NCI-H2196 (cell line): ENCODE measurements at regions not wholly inside any gene's neighbourhood (a gene's known extent, or its start where the extent isn't known, plus 50 kb on each side); places are given as distances from the start of the nearest gene placed in this dataset.

Source experiments
- DNase-seq: peaks from one replicate; lab custom pipeline; 2025; ENCODE audit not compliant: unreplicated experiment; lab: John Stamatoyannopoulos, UW

- DNase-seq: no peak
Measured at GRCh38 chr4:130419211-130419975, 1323.4 kb downstream of the C4orf33 start.

- no peak for DNase-seq
Measured at GRCh38 chr4:130422261-130422660, 1326.3 kb downstream of the C4orf33 start.

GRCh38 chr4:130424211-130424610 is 1328.3 kb downstream of the C4orf33 start:
- DNase-seq: no peak

GRCh38 chr4:130432289-130432688 is 1336.3 kb downstream of the C4orf33 start:
- DNase-seq: no peak

- no peak for DNase-seq
Measured at GRCh38 chr4:130449741-130450140, 1353.8 kb downstream of the C4orf33 start.

DNA sequence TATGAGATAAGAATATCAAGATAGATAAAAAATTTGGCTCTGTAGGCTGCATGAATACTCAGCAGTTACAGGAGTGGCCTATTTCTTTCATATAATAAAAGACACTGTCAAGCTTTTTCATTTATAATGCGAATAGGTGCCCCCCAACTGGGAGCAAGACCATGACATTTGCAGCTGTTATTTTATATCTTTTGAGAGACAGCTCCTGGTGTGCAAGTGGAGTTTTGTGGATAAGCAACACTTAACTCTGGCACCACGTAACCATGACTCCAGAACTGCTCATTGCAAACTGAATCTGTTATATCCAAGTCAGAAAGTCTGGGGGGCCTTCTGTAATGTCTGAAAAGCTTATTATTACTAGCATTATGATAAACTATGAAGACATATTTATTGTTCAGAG is 1372.4 kb downstream of the C4orf33 start:
- DNase-seq: no peak

DNA sequence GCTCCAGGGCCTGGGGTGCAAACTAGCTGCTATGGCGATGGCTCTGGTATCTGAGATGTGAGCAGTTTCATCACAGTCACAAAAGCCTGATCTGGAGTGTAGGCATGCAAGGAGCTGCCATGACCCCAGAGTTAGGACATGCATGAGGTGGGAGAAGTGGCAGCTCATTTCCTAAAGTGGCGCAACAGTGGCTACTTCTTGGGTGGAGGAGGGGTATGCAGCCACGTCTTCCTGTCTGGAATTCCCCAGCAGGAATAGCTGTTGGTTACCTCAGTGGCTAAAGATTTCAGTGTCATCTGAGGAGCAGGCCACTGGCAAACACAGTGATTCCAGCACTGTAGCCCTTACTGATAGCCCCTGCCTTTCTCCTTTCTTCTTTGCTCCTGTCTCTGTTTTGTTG is 1382.5 kb downstream of the C4orf33 start:
- DNase-seq: no peak

GRCh38 chr4:130479020-130479419 is 1383.1 kb downstream of the C4orf33 start:
- DNase-seq: no peak

- no peak for DNase-seq
Measured at GRCh38 chr4:130479674-130480073, 1383.7 kb downstream of the C4orf33 start.

DNA sequence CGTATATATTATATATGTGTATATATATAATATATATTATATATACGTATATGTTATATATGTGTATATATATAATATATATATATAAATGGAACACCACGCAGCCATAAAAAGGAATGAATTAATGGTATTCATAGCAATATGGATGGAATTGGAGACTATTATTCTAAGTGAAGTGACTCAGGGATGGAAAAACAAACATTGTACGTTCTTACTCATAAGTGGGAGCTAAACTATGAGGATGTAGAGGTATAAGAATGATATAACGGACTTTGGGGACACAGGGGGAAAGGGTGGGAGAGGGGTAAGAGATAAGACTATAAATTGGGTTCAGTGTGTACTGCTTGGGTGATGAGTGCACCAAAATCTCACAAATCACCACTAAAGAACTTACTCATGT is 1388.9 kb downstream of the C4orf33 start:
- DNase-seq: no peak

GRCh38 chr4:130485371-130485770 is 1389.4 kb downstream of the C4orf33 start:
- DNase-seq: no peak

- DNase-seq: no peak
Measured at GRCh38 chr4:130486186-130486585, 1390.2 kb downstream of the C4orf33 start.

GRCh38 chr4:130486841-130487240 is 1390.9 kb downstream of the C4orf33 start:
- no peak for DNase-seq

DNA sequence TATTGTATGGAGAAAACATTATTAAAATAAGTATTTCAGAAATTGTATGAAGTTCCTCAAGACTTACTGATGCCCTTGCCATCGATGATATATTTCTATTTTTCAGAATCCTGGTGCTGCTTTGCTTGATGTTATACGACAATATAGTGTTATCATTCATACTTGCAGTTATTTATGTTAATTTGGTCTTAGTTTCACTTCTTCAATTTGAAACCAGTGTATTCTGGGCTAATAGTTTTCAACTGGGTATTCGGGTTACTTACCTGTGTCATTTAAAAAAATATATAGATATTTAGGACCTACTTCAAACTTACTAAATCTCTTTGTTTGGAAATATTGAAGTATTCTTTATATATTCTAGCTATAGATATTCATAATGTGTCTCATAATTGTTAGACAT is 1414.7 kb downstream of the C4orf33 start:
- no peak for DNase-seq

GRCh38 chr4:130511776-130512175 is 1415.8 kb downstream of the C4orf33 start:
- no peak for DNase-seq

DNA sequence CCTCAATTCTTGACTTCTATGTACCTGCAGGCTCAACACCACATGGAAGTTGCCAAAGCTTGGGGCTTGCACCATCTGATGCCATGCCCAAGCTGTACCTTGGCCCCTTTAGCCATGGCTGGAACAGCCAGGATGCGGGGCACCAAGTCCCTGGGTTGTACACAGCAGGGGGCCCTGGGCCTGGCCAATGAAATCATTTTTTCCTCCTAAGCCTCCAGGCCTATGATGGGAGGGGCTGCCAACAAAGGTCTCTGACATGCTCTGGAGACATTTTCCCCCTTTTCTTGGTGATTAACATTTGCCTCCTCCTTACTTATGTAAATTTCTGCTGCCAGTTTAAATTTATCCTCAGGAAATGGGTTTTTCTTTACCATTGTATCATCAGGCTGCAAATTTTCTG is 1428.1 kb downstream of the C4orf33 start:
- DNase-seq: no peak

DNA sequence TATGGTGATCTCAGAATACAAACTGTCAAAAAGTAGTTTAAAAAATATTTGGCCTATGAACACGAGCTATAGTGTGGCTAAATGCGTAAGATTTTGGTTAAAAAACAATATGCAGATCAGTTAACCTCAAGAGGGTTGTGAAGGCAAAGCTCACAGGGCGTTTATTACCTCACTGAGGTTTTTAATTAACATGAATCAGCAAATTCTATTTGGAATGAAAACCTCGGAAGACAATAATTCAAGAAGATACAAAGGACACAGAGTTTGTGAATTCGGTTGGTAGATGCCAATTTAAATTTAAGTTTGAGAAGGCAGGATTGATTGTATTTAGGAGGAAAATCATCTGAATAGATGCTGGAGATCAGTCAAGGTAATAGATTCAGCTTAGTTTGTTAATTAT is 1434.6 kb downstream of the C4orf33 start:
- no peak for DNase-seq

- no peak for DNase-seq
Measured at GRCh38 chr4:130534651-130535050, 1438.7 kb downstream of the C4orf33 start.

DNA sequence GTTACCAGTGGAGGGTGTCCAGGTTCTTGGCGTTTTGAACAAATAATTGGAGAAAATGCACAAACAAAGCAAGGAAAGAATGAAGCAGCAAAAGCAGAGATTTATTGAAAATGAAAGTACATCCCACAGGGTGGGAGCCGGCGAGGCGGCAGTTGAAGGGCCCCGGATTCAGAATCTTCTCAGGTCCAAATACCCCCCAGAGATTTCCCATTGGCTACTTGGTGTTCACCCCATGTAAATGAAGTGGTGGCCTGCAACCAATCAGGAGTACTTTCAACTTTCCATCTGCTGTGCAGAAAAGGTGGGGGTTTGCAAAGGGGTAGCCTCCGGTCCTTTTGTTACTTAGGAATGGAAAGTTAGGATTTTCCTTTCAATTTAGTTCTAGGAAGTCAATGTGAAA is 1447.0 kb downstream of the C4orf33 start:
- no peak for DNase-seq

DNA sequence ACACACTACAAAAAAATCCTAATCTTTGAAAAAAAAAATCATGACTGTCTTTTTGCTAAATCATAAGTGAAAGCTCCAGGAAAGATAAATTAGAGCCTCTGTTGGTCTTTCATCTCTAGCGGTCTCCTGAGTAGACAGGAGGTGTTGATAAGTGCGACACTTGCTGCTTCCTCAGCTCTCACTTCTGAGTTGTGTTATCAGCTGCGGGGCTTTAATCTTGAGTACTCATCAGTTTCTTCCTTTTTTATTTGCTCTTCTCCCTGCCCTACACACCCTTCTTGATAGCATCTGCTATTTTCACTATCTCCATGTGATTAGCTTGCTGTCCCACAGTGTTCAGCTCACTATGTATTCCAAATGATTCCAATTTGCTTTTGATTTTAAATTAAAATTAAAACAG is 1449.2 kb downstream of the C4orf33 start:
- DNase-seq: no peak

DNA sequence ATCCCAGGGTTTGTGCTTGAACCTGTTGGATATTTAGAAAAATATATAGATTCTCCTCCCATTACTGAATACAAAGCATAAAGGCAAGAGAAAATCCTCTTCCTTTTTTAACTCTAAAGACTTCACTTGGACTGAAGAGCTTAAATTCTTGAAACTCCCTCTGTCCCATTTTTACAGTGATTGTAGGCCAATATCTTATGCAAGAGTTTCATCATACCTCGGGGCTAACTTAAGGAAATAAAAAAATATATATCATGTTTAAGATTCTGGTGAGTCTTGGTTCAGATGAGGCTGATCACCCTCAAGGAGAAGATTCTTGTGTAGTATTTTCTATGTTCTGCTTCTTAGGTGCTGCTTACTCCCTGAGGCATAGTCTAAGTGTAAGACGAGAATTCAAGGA is 1449.6 kb downstream of the C4orf33 start:
- no peak for DNase-seq

DNA sequence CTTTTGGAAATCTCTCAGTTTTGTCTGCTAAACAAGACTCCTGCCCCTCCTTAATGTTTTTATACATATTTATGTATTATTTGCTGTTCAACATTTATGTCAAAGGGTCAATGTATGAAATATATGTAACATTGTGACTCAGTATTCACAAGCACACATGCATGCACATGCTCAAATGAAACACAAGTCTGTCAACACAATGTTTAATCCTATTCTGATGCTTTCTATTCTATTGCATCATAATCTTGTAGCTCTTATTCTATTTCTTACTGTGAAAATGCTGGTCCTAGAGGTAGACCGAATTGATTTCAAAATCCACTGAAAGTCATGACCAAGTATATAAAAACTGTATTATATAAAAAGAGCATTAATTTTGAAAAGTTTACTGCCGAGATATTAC is 1463.3 kb downstream of the C4orf33 start:
- DNase-seq: no peak

- DNase-seq: no peak
Measured at GRCh38 chr4:130563185-130563888, 1467.4 kb downstream of the C4orf33 start.
